NCI-H226 (cell line): ENCODE measurements at regions not wholly inside any gene's neighbourhood (a gene's known extent, or its start where the extent isn't known, plus 50 kb on each side); places are given as distances from the start of the nearest gene placed in this dataset.

Experiments
- DNase-seq: peaks from one replicate; pipeline ENCODE4 v3.0.0-alpha.2; 2015

- peak; percentile 9 for DNase-seq
Observed at GRCh38 chr14:51145246-51145645, 50.3 kb upstream of the TRIM9 start.

- no peak for DNase-seq
Observed at GRCh38 chr14:51147183-51147582, 52.3 kb upstream of the TRIM9 start.

- DNase-seq, result no peak
Observed at GRCh38 chr14:51155326-51155725, 60.4 kb upstream of the TRIM9 start.

- no peak for DNase-seq
Observed at GRCh38 chr14:51157012-51157411, 62.1 kb upstream of the TRIM9 start.

GRCh38 chr14:51160871-51161270, 66.0 kb upstream of the TRIM9 start:
- no peak for DNase-seq

GRCh38 chr14:51165415-51165814, 70.5 kb upstream of the TRIM9 start:
- DNase-seq, result no peak

- no peak for DNase-seq
Observed at GRCh38 chr14:51167587-51168214, 72.3 kb upstream of the TMX1 start.

GRCh38 chr14:51168215-51168613, 71.8 kb upstream of the TMX1 start:
- no peak for DNase-seq

- no peak for DNase-seq
Observed at GRCh38 chr14:51173863-51174262, 66.2 kb upstream of the TMX1 start.

- no peak for DNase-seq
Observed at GRCh38 chr14:51176839-51177238, 63.2 kb upstream of the TMX1 start.

GRCh38 chr14:51180577-51180976, 59.5 kb upstream of the TMX1 start:
- DNase-seq, result no peak

GRCh38 chr14:51182131-51182565, 57.9 kb upstream of the TMX1 start:
- no peak for DNase-seq

GRCh38 chr14:51185180-51185579, 54.9 kb upstream of the TMX1 start:
- DNase-seq, result no peak

GRCh38 chr14:51185754-51186153, 54.3 kb upstream of the TMX1 start:
- DNase-seq, result no peak

- no peak for DNase-seq
Observed at GRCh38 chr14:51188566-51189185, 51.4 kb upstream of the TMX1 start.

GRCh38 chr14:51189600-51190376, 50.3 kb upstream of the TMX1 start:
- DNase-seq, result no peak
